NCI-H345 treated with DMSO at 0.1 percent for 48 hours (cell line): ENCODE measurements at regions not wholly inside any gene's neighbourhood (a gene's known extent, or its start where the extent isn't known, plus 50 kb on each side); places are given as distances from the start of the nearest gene placed in this dataset.
"Not testable (repeated sequence)": the region's sequence is repeated elsewhere in the genome, so short reads cannot be mapped to it uniquely, and the experiment has no call there.

Experiments used
- DNase-seq: peaks from one replicate; lab custom pipeline; 2025; ENCODE audit not compliant: unreplicated experiment; lab: John Stamatoyannopoulos, UW

DNA sequence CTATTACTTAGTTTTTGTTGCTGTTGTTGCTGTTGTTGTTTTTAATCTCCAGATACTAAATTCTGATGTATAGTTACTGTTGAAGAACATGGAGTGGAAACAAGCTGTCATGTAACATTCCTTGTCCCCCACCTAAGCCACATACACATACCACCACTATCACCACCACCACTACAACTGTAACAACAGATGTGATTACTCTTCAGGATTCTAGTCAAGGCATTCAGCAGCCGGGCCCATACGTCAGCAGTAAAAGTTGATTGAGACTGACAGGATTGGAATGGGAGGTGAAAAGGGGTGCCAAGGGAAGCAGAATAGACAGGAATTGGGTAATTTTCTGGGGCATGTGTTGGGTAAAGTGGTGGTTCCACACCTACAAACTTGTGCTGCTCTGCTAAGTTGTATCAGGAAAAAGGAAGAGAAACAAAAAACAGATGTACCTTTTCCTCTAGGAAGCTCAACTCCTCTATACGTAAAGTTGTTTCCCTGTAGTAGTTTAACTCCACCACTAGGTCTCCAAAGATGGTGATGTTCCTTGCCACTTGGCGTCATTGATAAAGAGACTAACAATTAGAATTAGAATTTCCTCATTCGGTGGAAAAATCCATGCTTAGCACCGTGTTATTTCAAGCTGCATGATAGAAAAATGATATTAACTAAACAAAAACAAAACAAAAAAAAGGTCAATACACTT is 138.6 kb downstream of the ARRDC3 start:
- DNase-seq, result no peak

DNA sequence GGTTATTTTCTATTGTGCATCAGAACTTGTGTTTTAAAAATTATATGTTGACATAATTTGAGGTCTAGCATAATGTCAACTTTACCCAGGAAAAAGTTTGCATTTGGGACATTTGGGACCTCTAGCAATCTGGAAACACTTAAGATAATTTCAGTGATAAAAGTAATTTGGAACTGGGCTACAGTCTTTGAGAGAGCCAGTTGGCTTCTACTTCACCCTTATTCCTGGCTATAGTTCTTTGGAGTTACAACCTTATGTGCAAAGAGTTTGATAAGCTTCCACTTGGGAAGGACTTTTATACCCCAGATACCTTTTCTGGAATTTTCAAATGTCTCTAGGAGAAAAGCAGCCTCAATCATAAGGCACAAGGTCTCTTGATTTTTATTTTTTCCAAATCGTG is 139.3 kb downstream of the ARRDC3 start:
- DNase-seq, result no peak

DNA sequence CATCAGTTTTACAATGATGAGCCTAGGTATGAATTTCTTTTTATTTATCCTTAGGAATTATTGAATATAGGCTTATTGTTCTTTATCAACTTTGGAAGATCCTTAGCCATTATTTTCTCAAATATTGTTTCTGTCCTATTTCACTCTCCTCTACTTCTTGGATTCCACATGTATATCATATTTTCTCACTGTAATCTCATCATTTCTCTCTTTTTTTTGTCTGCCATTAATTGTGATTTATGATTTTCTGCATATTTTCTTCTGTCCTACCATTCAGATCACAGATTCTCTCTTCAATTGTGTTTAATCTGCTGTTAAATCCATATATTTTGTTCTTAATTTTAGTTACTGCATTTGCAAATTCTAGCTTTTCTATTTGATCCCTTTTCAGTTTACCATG is 139.8 kb downstream of the ARRDC3 start:
- no peak for DNase-seq

DNA sequence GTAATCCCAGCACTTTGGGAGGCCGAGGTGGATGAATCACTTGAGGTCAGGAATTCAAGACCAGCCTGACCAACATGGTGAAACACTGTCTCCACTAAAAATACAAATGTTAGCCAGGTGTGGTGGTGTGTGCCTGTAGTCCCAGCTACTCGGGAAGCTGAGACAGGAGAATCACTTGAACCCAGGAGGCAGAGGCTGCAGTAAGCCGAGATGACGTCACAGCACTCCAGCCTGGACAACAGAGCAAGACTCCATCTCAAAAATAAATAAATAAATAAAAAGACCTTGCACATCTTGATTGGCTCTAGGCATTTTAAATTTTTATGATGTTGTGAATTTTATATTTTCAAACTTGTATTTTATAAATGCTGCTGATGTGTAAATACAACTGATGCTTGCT is 141.7 kb downstream of the ARRDC3 start:
- not testable (repeated sequence) for DNase-seq

DNA sequence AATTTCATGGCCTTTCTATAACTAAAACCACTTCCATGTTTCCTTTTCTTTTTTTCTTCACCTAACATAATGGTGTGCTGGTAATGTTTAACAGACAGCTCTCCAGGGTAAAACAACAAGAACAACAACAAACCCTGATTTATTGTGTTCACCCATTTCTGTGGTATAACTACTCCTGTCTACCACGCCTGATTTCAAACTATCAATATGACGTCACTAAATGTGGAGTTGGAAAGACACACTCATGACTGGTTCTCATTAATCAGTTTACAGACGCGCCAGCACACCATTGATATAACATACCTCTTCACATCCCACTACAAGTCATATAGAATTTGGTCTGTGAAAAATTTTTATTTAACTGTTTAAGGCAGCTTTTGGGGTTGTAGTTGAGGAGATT is 142.9 kb downstream of the ARRDC3 start:
- DNase-seq, result no peak

DNA sequence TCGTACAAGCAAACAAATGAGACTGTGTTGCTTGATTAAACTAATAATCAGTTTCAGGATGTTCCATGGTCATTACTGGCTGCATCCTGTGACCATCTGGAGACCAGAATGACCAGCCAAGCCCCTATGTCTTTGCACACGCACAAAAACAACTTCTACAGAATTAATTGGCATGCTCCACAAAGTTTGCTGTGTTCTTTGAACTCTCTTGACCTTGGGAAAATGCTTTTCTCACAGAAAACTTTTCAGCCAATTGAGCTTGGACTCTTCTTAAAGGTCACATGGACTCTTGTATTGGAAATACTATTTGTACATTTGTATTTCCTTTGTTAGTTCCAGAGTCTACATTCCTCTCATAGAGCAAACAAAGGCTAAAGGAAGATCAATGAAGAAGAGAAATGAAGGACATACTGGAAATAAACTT is 147.8 kb downstream of the ARRDC3 start:
- DNase-seq, result no peak

DNA sequence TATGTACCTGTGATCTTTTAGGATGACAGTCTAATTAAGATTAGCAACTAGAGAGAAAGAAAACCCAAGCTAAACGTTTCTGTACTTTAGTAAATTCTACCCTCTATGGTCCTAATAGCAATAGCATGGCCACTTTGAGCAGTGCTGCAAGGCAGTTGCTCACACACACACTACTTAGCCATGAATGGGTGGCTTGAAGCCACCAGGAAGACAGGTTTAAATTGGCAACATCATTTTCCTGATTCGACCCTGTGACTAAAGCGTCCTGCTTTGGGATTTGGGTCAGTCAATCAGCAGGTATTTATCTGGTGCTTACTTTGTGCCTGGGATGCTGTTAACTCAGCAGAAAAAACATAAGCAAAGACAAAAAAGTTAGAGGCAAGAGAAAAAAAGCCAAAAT is 150.6 kb downstream of the ARRDC3 start:
- no peak for DNase-seq

DNA sequence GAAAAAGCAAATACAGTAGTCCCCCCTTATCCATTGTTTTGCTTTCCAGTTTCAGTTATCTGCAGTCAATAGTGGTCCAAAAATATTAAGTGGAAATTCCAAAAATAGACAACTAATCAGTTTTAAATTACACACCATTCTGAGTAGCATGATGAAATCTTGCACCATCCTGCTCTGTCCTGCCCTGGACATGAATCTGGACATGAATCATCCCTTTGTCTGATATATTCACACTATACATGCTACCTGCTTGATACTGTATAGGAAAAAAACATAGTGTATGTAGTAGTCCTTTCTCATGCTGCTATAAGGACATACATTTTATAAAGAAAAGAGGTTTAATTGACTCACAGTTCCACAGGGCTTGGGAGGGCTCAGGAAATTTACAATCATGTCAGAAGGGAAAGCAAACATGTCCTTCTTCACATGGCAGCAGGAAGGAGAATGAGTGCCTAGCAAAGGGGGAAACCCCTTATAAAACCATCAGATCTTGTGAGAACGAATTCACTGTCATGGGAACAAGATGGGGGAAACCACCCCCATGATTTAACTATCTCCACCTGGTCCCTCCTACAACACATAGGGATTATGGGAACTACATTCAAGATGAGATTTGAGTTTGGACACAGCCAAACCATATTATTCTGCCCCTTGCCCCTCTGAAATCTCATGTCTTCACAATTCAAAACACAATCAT is 153.9 kb downstream of the ARRDC3 start:
- no peak for DNase-seq

DNA sequence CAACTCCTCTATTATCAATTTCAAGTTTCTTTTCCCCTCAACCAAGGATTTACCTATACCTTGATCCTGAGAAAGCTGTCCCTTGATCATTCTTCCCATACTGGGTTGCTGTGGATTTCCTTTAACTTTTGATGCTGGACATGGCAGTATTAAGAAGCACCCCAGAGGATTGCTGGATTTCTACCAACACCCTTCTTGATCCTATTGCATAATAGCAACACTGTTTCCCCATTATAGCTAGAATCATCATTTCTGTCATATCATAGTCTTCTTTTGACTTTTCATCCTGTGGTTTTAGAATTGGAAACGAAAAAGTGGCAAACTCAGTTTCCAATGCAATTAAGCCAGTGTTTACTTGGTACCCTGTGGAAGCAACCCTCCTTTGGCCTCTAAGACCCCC is 154.9 kb downstream of the ARRDC3 start:
- DNase-seq, result no peak

DNA sequence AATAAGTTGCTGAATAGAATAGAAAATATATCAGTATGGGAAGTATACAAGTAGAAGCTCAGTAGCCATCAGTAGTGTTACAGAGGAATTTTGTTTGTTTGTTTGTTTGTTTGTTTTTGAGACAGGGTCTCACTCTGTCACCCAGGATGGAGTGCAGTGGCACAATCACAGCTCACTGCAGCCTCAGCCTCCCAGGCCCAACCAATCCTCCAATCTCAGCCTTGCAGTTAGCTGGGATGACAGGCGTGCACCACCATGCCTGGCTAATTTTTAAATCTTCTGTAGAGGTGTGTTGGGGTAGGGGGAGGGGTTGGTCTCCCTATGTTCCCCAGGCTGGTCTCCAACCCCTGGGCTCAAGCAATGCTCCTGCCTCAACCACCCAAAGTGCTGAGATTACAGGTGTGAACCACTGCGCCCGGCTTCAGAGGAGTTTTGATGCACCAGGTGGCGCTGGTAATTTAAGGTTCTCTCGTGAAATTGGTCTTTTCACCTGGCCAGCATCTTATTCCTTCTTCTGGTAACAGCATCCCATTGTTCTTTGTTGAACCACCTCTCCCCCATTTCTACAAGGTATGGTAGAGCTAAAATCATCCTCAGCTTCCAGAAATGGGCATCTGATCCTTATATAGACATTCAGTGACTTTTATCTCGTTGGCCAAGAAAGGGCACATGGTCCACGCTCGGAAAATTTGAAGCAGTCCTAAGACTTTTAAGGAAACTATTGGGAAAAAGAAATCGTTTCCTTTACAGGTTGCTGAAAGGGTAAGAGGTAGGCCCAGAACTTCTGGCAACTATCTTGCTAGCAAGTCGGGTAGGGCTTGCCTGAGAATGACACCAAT is 157.1 kb downstream of the ARRDC3 start:
- DNase-seq, result no peak

DNA sequence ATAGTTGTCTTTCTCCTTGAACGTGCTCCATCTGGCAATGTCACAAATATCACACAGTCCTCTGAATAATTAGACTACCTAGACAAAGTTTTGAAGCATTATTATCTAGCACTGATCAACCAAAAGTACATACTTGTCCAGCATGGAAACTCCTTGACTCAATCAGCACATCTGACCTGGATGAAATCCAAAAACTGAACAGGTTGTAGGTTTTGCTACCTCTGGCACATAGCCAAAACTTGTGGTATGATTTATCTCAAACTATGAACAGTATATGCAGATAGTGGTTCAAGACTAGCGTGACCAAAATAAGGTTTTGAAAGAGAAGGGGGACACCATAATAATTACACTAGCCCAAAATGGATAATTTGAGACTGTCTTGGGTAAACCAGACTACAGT is 158.1 kb downstream of the ARRDC3 start:
- peak; percentile 8 for DNase-seq

DNA sequence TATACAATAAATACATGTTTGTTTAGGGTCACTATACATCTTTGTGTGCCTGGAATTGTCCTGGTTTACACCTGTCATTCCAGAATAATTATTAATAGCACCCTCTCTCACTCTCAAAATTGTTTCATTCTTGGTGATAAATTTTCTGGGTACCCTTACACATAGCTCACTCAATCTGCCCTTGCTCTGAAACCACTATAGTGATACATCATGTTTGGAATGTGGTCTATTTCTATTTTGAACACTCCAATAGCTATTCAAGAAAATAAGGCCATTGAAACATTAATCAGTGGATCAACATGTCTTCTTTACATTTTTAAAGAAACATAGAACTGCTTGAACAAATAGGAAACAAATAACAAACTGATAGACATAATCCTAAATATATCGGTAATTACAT is 158.7 kb downstream of the ARRDC3 start:
- DNase-seq, result no peak

DNA sequence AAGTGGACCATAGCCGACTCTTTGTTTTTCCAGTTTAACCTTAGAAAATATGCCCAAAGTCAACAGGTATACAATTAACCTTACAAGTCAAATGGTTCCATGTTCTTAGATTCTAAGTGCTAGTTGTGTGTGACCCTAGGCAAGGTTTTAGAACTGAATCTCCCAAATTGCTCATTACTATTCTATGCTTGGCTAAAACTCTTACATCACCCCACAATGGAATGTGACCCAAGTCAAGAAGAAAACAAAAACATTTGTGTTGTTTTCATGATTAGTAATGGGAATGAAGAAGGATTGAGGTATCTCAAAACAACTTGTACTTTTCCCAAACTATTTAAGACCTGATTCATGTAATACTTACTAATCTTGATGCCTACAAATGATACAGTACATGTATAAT is 159.2 kb downstream of the ARRDC3 start:
- DNase-seq, result no peak

DNA sequence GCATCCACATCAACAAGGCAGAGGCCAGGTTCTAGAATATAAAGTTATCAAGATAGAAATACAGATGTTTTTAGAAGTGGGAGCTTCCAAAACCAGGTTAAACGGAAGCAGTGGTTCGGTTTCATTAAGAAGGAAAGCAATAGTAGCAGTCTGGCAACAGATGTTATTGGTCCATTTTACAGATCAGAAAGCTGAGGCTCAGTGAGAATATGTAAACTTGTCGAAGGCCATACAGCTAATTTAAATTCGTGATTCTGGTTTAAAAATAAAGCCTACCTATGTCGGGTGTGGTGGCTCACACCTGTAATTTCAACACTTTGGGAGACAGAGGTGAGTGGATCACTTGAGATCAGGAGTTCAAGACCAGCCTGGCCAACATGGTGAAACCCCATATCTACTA is 160.6 kb downstream of the ARRDC3 start:
- DNase-seq, result no peak

DNA sequence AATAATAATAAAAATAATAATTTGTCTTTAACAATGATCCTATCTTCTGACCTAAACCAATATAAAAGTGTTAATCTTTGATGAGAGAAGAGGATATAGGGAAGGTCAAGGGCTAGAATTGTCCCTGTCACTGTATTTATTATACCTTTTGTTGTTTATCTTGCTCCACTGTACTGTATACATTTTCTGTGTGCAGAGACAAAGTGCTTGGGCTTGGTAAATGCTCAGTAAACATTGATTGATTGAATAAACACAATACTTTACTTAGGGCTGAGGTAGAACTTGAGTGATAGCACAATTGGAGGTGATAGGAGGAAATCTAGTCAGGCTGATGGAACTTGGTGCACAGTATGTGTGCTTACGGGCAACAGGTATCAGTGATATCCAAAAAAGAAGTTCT is 161.2 kb downstream of the ARRDC3 start:
- no peak for DNase-seq

DNA sequence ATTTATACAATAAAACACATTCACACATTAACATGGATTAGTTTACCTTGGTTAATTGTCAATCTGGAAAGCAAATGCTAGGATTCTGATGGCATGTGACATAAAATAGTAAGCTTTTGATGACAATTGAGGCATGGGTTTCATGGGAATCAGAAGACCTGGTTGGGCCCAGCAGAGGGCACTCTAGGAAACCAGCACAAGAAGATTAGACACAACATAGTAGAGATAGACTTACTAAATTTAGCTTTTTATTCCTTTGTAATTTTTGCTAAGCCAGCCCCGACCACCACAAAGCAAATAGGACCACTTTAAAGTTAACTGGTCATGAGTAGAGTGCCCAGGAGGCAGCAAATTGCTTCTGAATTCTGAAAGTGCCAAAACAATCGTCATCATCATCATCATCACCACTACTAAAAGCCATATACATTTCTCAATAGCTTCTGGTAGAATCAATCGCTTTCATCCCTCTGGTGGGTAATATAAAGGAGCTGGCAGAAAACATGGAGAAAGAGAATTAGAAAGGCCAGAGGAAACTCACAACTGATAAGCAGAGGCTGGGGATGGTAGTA is 163.2 kb downstream of the ARRDC3 start:
- no peak for DNase-seq

DNA sequence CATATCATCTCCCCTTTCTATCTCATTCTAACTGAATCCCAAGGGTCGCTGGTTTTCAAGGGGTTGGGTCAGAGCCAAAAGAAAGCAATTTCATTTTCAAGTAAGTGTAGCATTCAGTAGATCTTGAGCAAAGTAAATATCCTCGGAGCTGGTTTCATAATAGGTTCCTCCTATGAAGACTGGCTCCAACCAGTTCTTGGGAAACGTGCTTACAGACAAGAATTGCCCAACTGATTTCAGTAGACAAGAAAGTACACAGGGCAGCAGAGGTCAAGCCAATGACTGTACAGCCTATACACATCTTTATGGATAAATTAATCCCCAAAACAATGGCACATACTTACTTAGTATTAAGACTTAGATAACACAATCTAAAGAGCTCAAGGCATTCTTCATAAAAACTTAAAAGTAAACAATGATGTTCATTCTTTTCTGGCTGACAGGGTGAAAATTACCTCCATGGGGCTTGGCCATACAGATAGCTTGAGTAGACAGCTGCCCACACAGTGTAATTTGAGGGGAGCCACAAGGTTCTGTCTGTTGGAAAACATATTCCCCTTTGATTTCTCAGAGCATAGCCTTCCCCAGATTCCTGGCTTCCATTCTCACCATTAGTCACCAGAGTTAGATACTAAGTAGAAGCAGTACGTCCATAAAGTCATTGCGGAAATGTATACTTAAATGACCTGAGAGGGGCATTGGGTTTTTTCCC is 163.9 kb downstream of the ARRDC3 start:
- DNase-seq, result no peak

DNA sequence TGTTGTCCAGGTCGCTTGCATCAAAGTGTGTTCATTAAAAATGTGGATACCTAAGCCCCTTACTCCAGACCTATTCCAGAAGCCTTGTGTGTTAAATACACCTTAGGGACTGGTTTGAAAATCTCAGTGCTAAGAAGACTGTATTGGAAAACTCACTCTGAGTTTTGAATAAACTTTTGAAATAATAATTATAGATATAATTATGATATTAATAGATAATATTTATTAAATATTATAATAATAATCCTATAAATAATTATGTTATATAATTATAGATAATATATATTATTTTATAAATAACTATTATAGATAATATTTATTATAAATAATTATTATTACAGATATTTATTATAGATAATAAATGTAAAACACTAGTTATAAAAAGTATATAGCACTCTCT is 165.3 kb downstream of the ARRDC3 start:
- DNase-seq, result no peak

DNA sequence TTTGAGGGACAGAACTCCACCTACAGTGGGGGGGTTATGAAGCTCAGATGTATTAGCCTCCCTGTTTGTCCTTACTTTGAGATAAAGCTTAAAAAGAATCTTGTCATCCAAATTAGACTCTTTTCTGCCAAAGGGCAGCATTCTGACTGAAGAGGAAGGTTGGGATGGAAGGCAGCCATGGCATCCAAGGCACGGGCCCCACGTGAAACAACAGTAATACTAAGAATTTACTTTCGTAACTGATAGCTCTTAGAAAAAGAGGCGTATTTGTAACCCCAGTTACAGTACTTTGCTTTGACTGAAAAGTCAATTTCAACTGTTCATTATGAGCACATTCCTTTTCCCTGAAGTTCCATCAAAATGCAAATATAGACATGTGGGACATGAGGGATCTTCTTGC is 168.5 kb downstream of the ARRDC3 start:
- no peak for DNase-seq
